Stimulated activated naive CD4-positive, alpha-beta T cell (primary cell): ENCODE measurements at regions not wholly inside any gene's neighbourhood (a gene's known extent, or its start where the extent isn't known, plus 50 kb on each side); places are given as distances from the start of the nearest gene placed in this dataset.

ENCODE experiments used
- DNase-seq, 6 experiments: peaks; one replicate each; lab custom pipeline; 2025; lab: John Stamatoyannopoulos, UW

- DNase-seq = no peak
Observed at GRCh38 chr16:79543219-79543618, 57.3 kb downstream of the MAF start.

DNA sequence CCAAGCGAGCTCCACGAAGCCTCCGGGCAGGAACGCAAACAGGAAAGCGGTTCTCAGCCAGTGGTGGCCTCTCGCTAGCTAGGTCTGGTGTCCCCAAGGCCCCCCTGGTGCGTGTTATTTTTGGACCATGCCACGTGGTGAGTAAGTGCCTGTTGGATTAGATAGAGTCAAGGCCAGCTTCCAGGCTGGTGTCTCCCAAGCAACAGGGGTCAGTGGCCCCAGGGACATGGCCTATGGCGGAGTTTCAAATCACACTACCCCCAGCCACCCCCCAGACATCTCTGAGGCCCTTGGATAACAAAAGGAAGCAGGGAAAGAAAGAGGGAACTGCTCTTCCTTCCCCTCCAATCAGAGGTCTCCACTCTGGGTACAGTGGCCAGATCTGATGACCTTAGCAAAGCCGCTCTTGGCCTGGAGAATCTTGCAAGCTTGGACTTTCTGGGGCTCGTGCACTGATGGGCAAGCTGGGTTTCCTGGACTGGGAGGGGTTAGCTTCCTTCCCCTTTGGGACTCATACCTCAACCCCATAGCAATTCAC, 58.2 kb downstream of the MAF start:
- no peak for DNase-seq

DNA sequence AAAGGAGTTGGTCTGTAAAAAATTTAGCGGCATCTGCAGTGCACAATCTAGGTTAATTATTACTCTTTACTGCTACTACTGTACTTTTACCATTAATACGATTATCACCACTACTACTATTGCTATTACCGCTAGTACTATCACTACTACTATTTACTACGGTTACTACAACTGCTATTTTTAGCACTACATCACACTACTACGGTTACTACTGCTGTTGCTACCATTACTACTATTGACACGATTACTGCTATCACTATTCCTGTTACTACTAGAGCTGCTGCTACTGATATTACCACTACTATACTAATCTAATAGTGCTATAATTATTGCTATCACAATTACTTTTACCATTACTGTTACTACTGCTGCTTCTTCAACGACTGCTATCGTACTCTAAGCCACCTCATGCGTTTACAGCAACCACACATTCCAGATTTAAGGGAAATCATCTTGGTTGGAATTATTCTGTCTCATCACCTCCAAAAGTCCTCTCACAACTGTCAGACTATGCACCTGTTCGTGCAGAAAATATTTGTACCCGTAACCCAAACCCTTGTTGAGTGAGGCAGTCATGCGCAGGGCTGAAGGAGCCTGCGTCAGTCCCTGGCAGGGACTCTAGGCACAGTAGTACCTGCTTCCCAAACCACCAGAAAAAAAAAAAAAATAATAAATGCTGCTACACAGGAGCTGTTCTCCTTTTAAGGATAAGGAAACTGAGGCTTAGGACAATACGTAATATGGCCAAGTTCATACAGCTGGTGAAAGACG, 59.5 kb downstream of the MAF start:
- no peak for DNase-seq

GRCh38 chr16:79537584-79537983, 63.0 kb downstream of the MAF start:
- no peak for DNase-seq

DNA sequence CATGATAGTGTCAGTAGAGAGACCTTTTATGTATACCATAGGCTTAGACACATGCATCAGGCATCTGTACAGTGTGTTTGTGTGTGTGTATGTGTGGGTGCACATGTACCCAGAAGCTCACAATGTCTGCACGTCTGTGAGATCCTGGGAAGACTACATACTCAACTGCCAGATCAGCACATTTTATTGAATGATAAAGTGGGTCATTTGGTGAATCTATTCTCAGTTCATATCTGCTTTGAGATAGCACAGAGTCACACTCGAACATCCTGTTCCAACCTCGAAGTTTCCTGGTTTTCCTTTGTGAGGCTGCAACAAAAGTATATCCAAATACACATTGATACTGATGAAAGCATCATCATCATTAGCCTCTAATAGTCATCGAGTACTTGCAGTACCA, 63.6 kb downstream of the MAF start:
- no peak for DNase-seq

DNA sequence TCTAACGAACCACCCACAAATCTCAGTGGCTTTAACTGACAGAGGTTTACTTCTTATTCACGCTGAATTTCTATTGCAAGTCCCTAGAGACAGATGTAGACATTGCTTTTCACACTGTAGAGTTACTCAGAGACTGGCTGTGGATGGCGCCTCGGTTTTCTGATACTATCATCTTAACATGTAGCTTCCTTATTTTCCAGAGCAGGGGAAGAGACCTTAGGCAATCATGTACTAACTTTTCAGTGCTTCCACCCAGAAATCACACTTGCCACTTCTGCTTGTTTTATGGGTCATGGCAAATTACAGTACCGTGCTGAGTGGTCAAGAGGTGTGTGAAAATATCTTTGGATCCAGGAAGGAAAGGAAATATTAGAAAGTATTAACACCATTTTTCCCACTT, 65.4 kb downstream of the MAF start:
- no peak for DNase-seq

DNA sequence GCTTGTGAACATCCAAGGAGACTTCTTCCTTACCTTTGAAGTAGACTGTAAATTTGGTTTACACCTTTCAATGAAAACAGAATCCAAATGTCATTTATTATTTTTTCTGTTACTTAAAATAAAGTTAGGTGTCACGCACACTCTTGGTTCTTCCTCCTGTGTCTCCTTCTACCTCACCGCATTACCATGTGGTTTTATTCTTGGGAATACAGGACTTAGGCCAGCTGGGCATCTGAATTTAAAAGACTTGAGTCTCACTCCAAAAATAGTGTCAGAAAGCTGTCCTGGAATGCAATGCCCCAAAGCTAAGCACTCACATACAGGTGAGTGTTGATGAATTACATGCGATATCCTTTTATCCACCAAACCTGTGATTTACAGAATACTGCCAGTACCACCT, 66.4 kb downstream of the MAF start:
- DNase-seq = no peak

DNA sequence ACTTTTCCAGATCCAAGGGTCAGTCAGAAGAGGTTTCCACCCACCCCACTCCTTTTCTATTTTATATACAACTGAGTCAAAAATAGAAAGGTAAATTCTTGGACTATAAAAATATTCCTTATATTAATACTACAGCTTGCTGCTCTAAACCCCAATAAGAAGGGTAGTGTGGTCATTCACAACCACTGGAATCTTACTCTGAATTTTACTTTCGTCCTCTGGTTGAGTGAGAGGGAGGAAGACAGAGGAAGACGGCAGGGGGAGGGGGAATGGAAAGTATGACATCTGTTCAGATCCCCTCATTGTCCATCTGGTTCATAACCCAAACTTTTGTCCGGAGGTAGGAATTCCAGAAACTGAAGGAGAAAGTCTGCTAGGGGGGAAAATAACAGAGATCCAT, 67.2 kb downstream of the MAF start:
- DNase-seq = no peak

DNA sequence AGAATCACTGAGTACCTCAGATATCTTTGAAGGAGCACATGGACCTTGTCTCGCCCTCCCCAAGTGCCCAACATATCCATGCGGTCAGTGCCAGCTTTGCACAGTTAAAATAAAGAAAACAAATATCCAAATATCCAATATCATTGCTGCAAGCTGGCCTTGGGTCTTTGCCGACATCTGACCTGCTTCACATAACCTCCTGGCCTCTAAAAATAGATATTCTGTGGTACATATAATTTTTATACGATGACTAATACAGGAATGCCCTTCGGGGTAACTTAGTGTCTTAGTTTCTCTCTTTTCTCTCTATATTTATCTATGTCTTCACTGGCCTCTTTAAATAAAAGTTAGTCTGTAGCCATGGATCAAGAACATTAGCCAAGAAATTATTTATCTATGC, 67.8 kb downstream of the MAF start:
- no peak for DNase-seq

DNA sequence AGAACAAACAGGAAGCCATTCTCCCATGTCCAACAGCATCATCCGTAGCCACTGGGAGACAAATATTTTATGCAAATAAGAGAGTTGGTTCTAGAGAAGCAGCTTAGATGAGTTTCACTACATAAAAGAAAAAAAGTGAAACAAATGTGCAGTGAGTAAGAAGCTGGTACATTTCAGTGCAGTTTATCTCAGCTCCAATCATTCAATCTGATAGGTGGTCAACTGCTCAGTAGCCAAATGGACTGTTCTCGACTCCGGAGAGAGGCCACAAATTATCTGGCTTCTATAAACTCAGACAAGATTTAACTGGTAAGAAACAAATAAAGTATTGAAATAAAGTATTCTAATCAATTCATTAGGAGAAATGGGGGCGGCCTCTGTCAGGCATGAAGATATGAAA, 68.3 kb downstream of the MAF start:
- no peak for DNase-seq

DNA sequence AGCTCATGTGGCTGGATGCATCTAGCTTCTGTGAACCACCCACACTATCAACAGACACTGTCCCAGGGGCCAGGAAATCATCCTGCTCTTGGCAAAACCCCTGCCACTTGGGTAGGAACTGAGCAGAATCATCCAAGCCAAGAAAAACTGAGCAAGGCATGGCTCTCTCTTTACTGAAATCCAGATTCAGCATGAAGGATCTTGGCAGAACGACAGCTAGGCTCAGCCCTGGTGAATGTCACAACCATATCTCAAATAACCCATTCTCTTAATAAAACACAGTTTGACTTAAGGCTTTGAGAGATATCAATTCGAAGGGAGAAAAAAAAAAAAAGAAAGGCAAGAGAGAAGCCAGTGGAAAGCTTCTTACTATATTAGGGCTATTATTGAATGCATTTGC, 72.2 kb downstream of the MAF start:
- no peak for DNase-seq

- no peak for DNase-seq
Observed at GRCh38 chr16:79523971-79524370, 76.6 kb downstream of the MAF start.

GRCh38 chr16:79519448-79519847, 81.1 kb downstream of the MAF start:
- no peak for DNase-seq

DNA sequence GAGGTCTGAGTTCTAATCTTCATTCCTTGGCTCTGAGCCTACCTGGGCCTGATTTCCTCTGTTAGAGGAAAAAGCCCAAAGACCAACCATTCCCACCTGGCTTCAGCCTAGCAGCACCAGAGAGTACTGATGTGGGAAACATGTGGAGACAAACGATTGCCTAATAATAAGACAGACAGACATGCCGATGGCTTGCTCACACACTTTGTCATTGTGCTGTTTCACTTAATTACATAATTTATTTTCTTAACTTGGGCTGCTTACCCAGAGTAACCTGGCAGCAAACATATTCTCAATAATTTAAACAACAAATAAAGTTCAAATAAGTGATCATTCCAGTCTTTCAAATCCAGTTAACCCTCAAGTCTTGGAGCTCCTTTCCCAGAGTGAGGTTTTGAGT, 83.4 kb downstream of the MAF start:
- DNase-seq = no peak

- DNase-seq = no peak
Observed at GRCh38 chr16:79510879-79511278, 89.7 kb downstream of the MAF start.

DNA sequence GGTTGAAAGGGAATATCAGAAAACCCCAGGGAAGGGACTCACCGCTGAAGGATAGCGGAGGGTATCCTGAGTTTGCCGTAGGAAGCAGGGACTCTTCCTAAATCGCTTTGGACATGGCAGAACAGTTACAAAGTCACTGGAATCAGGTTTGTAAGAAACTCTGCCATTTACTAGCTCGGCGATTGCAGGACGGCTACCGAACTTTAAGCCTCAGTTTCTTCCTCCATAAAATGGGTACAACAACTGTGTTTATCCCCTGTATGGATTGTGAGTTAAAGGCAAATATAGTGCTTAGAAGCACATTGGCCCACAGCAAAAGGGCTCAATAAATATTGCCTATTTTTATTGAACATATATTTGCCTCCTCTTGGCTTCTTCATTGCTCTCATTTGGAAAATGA, 90.6 kb downstream of the MAF start:
- DNase-seq = no peak

DNA sequence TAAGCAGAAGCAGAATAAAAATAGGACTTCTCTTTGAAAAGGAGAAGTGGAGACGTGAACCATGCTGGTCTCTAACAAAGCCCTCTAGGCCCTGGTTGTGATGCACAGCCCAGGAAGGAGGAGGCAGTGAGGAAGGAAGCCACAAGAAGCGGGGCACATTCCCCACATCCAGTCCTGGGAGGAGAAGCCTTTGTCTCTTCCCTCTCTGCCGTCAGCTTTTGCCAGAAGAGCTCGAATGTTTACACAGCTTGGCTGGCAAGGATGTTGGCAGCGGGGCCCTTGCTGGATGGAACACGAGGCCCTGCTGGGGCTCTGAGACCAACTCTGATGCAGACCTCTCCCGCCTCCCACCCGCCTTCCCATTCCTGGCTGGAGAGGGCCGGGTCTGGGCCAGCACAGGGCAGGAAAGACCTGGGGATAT, 91.3 kb downstream of the MAF start:
- no peak for DNase-seq

GRCh38 chr16:79508294-79508693, 92.2 kb downstream of the MAF start:
- DNase-seq = no peak

- no peak for DNase-seq
Observed at GRCh38 chr16:79505344-79505743, 95.2 kb downstream of the MAF start.

DNA sequence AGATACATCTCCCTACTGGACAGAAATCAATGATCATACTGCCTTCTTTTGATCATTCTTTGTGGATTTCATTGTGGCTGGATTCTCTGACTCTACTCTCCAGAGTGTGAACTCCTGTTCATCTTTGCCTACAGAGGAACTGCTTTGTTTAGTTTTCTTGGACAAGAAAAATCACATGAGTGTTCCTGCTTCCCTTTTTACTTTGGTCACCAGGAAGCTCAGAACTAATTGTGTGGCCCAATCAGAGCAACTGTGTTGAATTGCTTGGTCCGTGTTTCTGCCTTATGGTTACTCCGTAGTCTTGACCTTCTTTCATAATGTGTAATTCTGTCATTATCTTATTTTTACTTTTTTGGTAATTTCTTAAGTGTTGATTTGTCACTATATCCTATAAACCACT, 97.0 kb downstream of the MAF start:
- DNase-seq = no peak

DNA sequence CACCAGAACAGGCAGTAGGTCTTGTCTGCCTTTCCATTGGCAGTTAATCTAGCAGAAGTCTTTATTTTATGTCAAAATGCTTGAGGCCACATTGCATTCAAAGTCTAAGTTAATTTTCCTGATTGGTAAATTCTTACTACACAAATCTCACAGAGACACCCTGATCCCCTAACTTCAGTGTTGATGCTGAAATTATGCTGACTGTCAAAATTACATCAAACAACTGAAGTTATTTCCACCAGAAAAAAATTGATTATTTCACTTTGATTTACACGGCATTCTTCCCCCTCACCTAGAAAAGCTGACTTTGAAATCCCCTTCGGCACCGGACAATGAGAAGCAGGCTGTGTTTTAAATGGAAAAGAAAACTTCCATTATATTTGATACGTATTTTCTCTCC, 99.1 kb downstream of the MAF start:
- no peak for DNase-seq

GRCh38 chr16:79500866-79501265, 99.7 kb downstream of the MAF start:
- no peak for DNase-seq

GRCh38 chr16:79500286-79500685, 100.3 kb downstream of the MAF start:
- no peak for DNase-seq

GRCh38 chr16:79498928-79499327, 101.6 kb downstream of the MAF start:
- no peak for DNase-seq
